ENCODE measurements at regions not wholly inside any gene's neighbourhood (a gene's known extent, or its start where the extent isn't known, plus 50 kb on each side); places are given as distances from the start of the nearest gene placed in this dataset.

DNA sequence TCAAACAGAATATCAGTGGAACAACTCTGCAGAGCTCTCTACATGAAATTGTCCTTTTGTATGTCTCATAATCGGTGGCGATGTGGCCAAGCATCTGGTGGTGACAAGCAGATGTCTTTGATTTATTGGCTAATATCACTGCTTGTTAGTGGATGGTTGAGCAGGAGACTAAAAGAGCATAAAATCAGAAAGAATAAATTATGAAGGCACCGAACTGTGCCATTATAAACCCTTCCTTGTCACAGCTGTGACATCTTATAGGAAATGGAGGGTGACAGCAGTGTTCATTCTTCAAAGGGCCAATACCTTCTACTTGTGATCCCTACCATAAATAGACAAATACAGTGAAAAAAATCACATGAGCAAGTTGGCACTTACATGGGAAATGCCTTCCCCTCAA is 1404.3 kb downstream of the MAT2B start:
- CTCF ChIA-PET: no interaction called here
- H3K27me3 Mint-ChIP-seq: no peaks in the 10 kb centered on the region
- H3K36me3 Mint-ChIP-seq: no peaks in the 10 kb centered on the region
- H3K4me3 Mint-ChIP-seq: no peak overlapping the region
- no peaks in the 10 kb centered on the region for H3K4me1 Mint-ChIP-seq (ENCODE audit: low read depth)
- H3K27ac Mint-ChIP-seq: no peak overlapping the region
- intact Hi-C loops (cut with micrococcal nuclease): no loop called here
- peaks cover 15% of the 10 kb centered on the region for H3K9me3 Mint-ChIP-seq
- POLR2A ChIA-PET: no interaction called here
- DNase-seq: no peak

DNA sequence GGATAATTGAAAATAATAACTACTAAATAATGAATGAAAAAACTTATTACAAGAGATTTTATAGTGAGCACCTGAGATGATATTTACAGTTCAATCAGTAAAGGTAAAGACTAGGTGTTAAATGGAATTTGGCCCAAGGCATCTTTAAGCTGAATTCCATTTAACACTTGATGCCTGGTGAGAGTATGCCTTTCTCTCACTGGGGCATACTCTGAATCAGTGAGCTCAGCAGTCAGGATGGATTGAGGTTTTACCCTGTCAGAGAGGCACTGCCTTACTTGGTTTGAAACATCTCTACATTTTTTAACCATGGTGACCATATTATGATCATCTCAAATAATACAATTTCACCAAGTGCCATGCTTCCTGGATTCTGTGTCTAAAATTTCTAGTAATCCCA is 1416.3 kb downstream of the MAT2B start:
- Mint-ChIP-seq H3K4me1 (ENCODE audit: low read depth) (no peaks in the 10 kb centered on the region), H3K27me3 (no peaks in the 10 kb centered on the region), H3K4me3 (no peak overlapping the region), H3K27ac (no peak overlapping the region), H3K9me3 (peaks cover 30% of the 10 kb centered on the region), H3K36me3 (no peaks in the 10 kb centered on the region)
- no peak for DNase-seq
- ChIA-PET CTCF (no interaction called here), POLR2A (no interaction called here)
- intact Hi-C loops (cut with micrococcal nuclease): no loop called here

DNA sequence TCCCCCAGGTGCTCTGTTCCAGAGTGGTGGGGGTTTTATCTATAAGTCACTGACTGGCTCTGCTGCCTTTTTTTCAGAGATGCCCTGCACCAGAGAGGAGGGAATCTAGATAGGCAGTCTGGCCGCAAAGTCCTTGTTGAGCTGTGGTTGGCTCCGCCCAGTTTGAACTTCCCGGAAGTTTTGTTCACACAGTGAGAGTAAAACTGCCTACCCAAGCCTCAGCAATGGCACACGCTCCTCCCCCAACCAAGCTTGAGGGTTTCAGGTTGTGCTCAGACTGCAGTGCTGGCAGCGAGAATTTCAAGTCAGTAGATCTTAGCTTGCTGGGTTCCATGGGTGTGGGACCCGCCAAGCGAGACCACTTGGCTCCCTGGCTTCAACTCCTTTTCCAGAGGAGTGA is 1428.6 kb downstream of the MAT2B start:
- ChIA-PET POLR2A (no interaction called here), CTCF (no interaction called here)
- H3K4me1 Mint-ChIP-seq (ENCODE audit: low read depth): no peaks in the 10 kb centered on the region
- intact Hi-C loops (cut with micrococcal nuclease): no loop called here
- peaks cover 49% of the 10 kb centered on the region for H3K9me3 Mint-ChIP-seq
- no peak for DNase-seq
- no peaks in the 10 kb centered on the region for H3K36me3 Mint-ChIP-seq
- H3K27me3 Mint-ChIP-seq: no peaks in the 10 kb centered on the region
- no peak overlapping the region for H3K27ac Mint-ChIP-seq
- H3K4me3 Mint-ChIP-seq: no peak overlapping the region

- Mint-ChIP-seq H3K4me1 (ENCODE audit: low read depth) (no peaks in the 10 kb centered on the region), H3K27me3 (no peaks in the 10 kb centered on the region), H3K27ac (no peak overlapping the region), H3K9me3 (peaks cover 45% of the 10 kb centered on the region), H3K36me3 (no peaks in the 10 kb centered on the region), H3K4me3 (no peak overlapping the region)
- no peak for DNase-seq
- intact Hi-C loops (cut with micrococcal nuclease): no loop called here
- CTCF ChIA-PET: no interaction called here
- POLR2A ChIA-PET: no interaction called here
Measured at GRCh38 chr5:164934561-164934960, 1429.1 kb downstream of the MAT2B start.

DNA sequence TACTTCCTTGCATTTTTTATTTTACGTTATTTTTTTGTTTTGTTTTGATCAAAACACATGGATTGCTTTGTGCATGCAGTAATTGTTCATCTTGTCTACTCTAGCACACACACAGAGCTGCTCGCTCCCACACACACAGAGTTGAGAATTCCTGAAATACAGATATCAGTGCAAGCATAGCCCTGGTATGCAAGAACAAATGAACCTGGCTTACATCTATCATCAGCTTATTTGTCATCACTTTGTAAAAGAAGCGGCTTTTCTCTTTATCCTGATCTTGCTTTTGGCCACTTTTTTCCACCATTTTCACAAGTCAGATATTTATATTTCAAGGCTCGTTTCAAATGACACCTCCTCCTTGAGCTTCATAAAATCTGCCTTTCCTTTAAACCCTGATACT is 1435.7 kb downstream of the MAT2B start:
- no peak for DNase-seq
- ChIA-PET CTCF (no interaction called here), POLR2A (no interaction called here)
- no peak overlapping the region for H3K4me3 Mint-ChIP-seq
- H3K27me3 Mint-ChIP-seq: no peaks in the 10 kb centered on the region
- no peak overlapping the region for H3K27ac Mint-ChIP-seq
- H3K36me3 Mint-ChIP-seq: no peaks in the 10 kb centered on the region
- H3K9me3 Mint-ChIP-seq: peaks cover 19% of the 10 kb centered on the region
- intact Hi-C loops (cut with micrococcal nuclease): no loop called here
- no peaks in the 10 kb centered on the region for H3K4me1 Mint-ChIP-seq (ENCODE audit: low read depth)

- DNase-seq: no peak
- no peaks in the 10 kb centered on the region for H3K4me1 Mint-ChIP-seq (ENCODE audit: low read depth)
- no peaks in the 10 kb centered on the region for H3K36me3 Mint-ChIP-seq
- H3K9me3 Mint-ChIP-seq: peaks cover 14% of the 10 kb centered on the region
- CTCF ChIA-PET: no interaction called here
- intact Hi-C loops (cut with micrococcal nuclease): no loop called here
- H3K27me3 Mint-ChIP-seq: no peaks in the 10 kb centered on the region
- POLR2A ChIA-PET: no interaction called here
- no peak overlapping the region for H3K27ac Mint-ChIP-seq
- H3K4me3 Mint-ChIP-seq: no peak overlapping the region
Measured at GRCh38 chr5:164950927-164951326, 1445.5 kb downstream of the MAT2B start.

GRCh38 chr5:164951570-164951969 is 1446.2 kb downstream of the MAT2B start:
- POLR2A ChIA-PET: no interaction called here

DNA sequence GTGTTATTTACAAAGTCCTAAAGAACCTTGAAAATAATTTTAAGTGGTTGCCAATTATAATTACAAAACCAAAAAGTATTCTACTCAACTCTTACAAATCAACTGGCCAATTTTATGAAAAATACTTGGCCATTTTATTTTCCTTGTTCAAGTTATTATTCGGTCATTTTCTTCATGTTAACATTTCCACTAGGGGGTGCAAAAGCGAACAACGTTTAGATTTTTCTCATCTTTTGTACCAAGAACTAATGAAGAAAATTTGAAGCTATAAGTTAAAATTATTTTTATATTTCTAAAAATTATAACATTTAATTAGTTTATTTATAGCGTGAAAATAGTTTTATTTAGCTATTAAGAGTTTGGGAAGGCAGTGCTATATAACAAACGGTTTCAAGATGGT is 1453.3 kb downstream of the MAT2B start:
- no peak overlapping the region for H3K27ac Mint-ChIP-seq
- DNase-seq: no peak
- POLR2A ChIA-PET: no interaction called here
- no peaks in the 10 kb centered on the region for H3K4me1 Mint-ChIP-seq (ENCODE audit: low read depth)
- no peaks in the 10 kb centered on the region for H3K36me3 Mint-ChIP-seq
- peaks cover 8% of the 10 kb centered on the region for H3K9me3 Mint-ChIP-seq
- intact Hi-C loops (cut with micrococcal nuclease): no loop called here
- no peak overlapping the region for H3K4me3 Mint-ChIP-seq
- CTCF ChIA-PET: no interaction called here
- no peaks in the 10 kb centered on the region for H3K27me3 Mint-ChIP-seq

More at GRCh38 chr5:164951570-164951969, 1446.2 kb downstream of the MAT2B start:
- intact Hi-C loops (cut with micrococcal nuclease): no loop called here
- H3K9me3 Mint-ChIP-seq: peaks cover 14% of the 10 kb centered on the region
- no peak overlapping the region for H3K4me3 Mint-ChIP-seq
- no peak overlapping the region for H3K27ac Mint-ChIP-seq
- no peaks in the 10 kb centered on the region for H3K36me3 Mint-ChIP-seq
- no peak for DNase-seq
- CTCF ChIA-PET: no interaction called here
- H3K27me3 Mint-ChIP-seq: no peaks in the 10 kb centered on the region
- H3K4me1 Mint-ChIP-seq (ENCODE audit: low read depth): no peaks in the 10 kb centered on the region

GRCh38 chr5:164959761-164960160 is 1454.3 kb downstream of the MAT2B start:
- no peaks in the 10 kb centered on the region for H3K4me1 Mint-ChIP-seq (ENCODE audit: low read depth)
- ChIA-PET CTCF (no interaction called here), POLR2A (no interaction called here)
- no peaks in the 10 kb centered on the region for H3K36me3 Mint-ChIP-seq
- no peak for DNase-seq
- peaks cover 4% of the 10 kb centered on the region for H3K9me3 Mint-ChIP-seq
- no peak overlapping the region for H3K4me3 Mint-ChIP-seq
- H3K27ac Mint-ChIP-seq: no peak overlapping the region
- intact Hi-C loops (cut with micrococcal nuclease): no loop called here
- H3K27me3 Mint-ChIP-seq: no peaks in the 10 kb centered on the region

DNA sequence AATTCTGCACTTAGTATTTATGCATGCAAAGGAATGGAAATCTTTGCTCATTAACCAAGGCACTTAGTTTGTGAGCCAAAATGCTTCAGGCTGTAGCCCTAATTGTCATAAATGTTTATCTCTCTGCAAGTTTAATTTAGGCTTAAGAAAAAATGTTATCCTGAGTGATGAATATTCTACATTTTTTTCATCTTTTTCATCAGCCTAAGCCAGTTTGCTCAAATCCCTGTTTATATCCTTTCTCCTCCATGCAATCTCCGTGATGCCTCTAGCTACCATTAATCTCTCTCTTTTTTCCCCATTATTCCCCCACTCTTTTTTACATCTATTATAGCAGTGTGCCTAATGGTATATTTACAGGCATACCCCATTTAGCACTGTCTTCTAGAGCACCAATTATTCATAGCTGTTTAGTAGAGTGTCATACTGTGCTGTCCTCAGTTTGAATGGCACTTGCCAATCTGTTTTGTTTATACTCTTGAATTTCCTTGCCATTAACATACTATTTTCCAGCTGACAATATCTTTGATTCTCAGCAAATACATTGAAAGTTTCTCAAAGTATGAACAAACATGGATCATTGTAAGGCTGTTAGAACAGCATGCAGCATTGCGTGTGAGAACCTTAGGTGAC is 1457.0 kb downstream of the MAT2B start:
- no peak for DNase-seq
- ChIA-PET CTCF (no interaction called here), POLR2A (no interaction called here)
- H3K36me3 Mint-ChIP-seq: no peaks in the 10 kb centered on the region
- intact Hi-C loops (cut with micrococcal nuclease): no loop called here
- H3K27ac Mint-ChIP-seq: no peak overlapping the region
- H3K9me3 Mint-ChIP-seq: peaks cover 4% of the 10 kb centered on the region
- H3K27me3 Mint-ChIP-seq: no peaks in the 10 kb centered on the region
- H3K4me1 Mint-ChIP-seq (ENCODE audit: low read depth): no peaks in the 10 kb centered on the region
- no peak overlapping the region for H3K4me3 Mint-ChIP-seq

- intact Hi-C loops (cut with micrococcal nuclease): no loop called here
Measured at GRCh38 chr5:164966611-164967010, 1461.2 kb downstream of the MAT2B start.

DNA sequence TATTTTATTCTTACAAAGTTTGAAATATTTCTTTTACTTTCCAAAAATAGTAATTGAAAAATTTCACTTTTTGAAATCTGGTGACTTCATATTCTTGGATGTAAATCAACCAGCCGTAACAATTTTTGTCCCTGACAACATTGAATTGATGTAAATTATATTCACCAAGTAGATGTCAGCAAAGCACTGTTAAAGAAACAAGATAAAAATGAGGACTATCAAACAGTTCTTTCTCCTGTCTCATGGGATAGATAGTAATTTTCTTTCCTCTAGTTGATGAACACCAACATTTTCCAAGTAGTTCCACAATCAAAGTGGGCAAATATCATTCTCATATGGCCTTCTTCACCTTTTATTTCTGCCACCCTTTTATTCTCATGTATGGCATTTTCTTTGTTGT is 1461.9 kb downstream of the MAT2B start:
- Mint-ChIP-seq H3K9me3 (peaks cover 6% of the 10 kb centered on the region), H3K27me3 (no peaks in the 10 kb centered on the region), H3K4me3 (no peak overlapping the region), H3K36me3 (no peaks in the 10 kb centered on the region), H3K27ac (no peak overlapping the region), H3K4me1 (ENCODE audit: low read depth) (no peaks in the 10 kb centered on the region)
- DNase-seq: no peak
- intact Hi-C loops (cut with micrococcal nuclease): no loop called here
- POLR2A ChIA-PET: no interaction called here
- CTCF ChIA-PET: no interaction called here

More at GRCh38 chr5:164966611-164967010, 1461.2 kb downstream of the MAT2B start:
- Mint-ChIP-seq H3K36me3 (no peaks in the 10 kb centered on the region), H3K27ac (no peak overlapping the region), H3K4me3 (no peak overlapping the region), H3K4me1 (ENCODE audit: low read depth) (no peaks in the 10 kb centered on the region), H3K9me3 (peaks cover 4% of the 10 kb centered on the region), H3K27me3 (no peaks in the 10 kb centered on the region)
- POLR2A ChIA-PET: no interaction called here
- CTCF ChIA-PET: no interaction called here
- DNase-seq: no peak

DNA sequence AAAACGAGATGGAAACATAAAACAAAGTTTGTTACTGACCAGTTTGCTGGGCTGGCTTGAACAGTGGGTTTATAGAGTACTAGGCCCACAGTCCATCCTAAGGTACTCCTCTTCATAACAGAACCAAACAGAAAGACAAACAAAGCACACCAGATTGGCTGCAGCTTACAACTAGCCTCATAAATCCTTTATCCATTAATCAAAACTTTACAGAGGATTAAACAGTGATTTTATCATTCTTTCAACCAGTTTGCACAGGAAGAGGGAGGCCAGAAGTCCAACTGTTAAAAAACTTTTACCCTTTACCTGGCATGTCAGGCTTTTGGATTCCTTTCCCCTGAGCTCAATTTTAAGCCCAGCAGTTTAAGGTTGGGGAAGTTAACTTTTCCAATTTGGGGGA is 1467.6 kb downstream of the MAT2B start:
- no peaks in the 10 kb centered on the region for H3K4me1 Mint-ChIP-seq (ENCODE audit: low read depth)
- no peaks in the 10 kb centered on the region for H3K27me3 Mint-ChIP-seq
- no peak overlapping the region for H3K4me3 Mint-ChIP-seq
- no peaks in the 10 kb centered on the region for H3K36me3 Mint-ChIP-seq
- peaks cover 39% of the 10 kb centered on the region for H3K9me3 Mint-ChIP-seq
- ChIA-PET POLR2A (no interaction called here), CTCF (no interaction called here)
- intact Hi-C loops (cut with micrococcal nuclease): no loop called here
- DNase-seq: no peak
- no peak overlapping the region for H3K27ac Mint-ChIP-seq

- no peak overlapping the region for H3K27ac Mint-ChIP-seq
- no peak for DNase-seq
- CTCF ChIA-PET: no interaction called here
- intact Hi-C loops (cut with micrococcal nuclease): no loop called here
- H3K4me3 Mint-ChIP-seq: no peak overlapping the region
- no peaks in the 10 kb centered on the region for H3K4me1 Mint-ChIP-seq (ENCODE audit: low read depth)
- H3K36me3 Mint-ChIP-seq: no peaks in the 10 kb centered on the region
- POLR2A ChIA-PET: no interaction called here
- H3K27me3 Mint-ChIP-seq: no peaks in the 10 kb centered on the region
- peaks cover 48% of the 10 kb centered on the region for H3K9me3 Mint-ChIP-seq
Measured at GRCh38 chr5:164975986-164976385, 1470.6 kb downstream of the MAT2B start.
